ENCODE measurements at regions not wholly inside any gene's neighbourhood (a gene's known extent, or its start where the extent isn't known, plus 50 kb on each side); places are given as distances from the start of the nearest gene placed in this dataset.

DNA sequence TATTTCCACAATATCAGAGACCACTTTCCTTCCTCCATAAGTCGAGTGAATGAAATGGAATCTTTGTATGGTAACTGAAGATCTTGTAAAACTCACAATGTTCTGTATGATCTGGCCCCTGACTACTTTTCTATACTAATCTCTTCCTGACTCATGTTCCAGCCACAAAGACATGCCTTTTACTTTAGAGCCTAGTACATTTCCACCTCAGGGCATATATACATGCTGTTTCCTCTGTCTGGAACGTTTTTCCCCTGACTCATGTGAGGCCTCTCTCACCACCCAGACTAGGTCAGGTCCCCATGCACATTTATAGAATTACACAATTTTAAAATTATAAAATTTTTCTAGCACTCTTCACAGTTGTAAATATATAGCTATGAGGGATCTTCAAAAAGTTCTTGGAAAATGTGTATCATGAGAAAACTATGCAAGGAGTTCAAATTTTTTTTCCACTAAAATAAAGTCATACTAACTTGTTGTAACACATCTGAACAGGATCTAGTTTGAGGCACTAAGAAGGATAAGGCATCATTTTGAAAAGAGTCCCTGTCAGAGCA lies 208.8 kb downstream of the SH2D1A start:
- TF ChIP-seq, protein P1, sequence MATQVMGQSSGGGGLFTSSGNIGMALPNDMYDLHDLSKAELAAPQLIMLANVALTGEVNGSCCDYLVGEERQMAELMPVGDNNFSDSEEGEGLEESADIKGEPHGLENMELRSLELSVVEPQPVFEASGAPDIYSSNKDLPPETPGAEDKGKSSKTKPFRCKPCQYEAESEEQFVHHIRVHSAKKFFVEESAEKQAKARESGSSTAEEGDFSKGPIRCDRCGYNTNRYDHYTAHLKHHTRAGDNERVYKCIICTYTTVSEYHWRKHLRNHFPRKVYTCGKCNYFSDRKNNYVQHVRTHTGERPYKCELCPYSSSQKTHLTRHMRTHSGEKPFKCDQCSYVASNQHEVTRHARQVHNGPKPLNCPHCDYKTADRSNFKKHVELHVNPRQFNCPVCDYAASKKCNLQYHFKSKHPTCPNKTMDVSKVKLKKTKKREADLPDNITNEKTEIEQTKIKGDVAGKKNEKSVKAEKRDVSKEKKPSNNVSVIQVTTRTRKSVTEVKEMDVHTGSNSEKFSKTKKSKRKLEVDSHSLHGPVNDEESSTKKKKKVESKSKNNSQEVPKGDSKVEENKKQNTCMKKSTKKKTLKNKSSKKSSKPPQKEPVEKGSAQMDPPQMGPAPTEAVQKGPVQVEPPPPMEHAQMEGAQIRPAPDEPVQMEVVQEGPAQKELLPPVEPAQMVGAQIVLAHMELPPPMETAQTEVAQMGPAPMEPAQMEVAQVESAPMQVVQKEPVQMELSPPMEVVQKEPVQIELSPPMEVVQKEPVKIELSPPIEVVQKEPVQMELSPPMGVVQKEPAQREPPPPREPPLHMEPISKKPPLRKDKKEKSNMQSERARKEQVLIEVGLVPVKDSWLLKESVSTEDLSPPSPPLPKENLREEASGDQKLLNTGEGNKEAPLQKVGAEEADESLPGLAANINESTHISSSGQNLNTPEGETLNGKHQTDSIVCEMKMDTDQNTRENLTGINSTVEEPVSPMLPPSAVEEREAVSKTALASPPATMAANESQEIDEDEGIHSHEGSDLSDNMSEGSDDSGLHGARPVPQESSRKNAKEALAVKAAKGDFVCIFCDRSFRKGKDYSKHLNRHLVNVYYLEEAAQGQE (IDR thresholded peaks at IDR 0.05) = no peak
- TF ChIP-seq, protein P2, sequence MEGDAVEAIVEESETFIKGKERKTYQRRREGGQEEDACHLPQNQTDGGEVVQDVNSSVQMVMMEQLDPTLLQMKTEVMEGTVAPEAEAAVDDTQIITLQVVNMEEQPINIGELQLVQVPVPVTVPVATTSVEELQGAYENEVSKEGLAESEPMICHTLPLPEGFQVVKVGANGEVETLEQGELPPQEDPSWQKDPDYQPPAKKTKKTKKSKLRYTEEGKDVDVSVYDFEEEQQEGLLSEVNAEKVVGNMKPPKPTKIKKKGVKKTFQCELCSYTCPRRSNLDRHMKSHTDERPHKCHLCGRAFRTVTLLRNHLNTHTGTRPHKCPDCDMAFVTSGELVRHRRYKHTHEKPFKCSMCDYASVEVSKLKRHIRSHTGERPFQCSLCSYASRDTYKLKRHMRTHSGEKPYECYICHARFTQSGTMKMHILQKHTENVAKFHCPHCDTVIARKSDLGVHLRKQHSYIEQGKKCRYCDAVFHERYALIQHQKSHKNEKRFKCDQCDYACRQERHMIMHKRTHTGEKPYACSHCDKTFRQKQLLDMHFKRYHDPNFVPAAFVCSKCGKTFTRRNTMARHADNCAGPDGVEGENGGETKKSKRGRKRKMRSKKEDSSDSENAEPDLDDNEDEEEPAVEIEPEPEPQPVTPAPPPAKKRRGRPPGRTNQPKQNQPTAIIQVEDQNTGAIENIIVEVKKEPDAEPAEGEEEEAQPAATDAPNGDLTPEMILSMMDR (IDR thresholded peaks at IDR 0.05) = no peak
- TF ChIP-seq, protein P3, sequence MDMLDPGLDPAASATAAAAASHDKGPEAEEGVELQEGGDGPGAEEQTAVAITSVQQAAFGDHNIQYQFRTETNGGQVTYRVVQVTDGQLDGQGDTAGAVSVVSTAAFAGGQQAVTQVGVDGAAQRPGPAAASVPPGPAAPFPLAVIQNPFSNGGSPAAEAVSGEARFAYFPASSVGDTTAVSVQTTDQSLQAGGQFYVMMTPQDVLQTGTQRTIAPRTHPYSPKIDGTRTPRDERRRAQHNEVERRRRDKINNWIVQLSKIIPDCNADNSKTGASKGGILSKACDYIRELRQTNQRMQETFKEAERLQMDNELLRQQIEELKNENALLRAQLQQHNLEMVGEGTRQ (IDR thresholded peaks at IDR 0.05) = no peak
- TF ChIP-seq HOXA7 (CRISPR knock-in tag; IDR thresholded peaks at IDR 0.05) (no peak), POLR2A (IDR thresholded peaks at IDR 0.05; ENCODE audit: low read length) (no peak), HEYL (CRISPR knock-in tag; IDR thresholded peaks at IDR 0.05) (no peak), RFX5 (IDR thresholded peaks at IDR 0.05) (no peak), SREBF2 (IDR thresholded peaks at IDR 0.05) (no peak), MYC (IDR thresholded peaks at IDR 0.05; ENCODE audit: borderline replicate concordance, low read length) (no peak), FOSB (CRISPR knock-in tag; IDR thresholded peaks at IDR 0.05) (no peak)
- TF ChIP-seq, protein P4, sequence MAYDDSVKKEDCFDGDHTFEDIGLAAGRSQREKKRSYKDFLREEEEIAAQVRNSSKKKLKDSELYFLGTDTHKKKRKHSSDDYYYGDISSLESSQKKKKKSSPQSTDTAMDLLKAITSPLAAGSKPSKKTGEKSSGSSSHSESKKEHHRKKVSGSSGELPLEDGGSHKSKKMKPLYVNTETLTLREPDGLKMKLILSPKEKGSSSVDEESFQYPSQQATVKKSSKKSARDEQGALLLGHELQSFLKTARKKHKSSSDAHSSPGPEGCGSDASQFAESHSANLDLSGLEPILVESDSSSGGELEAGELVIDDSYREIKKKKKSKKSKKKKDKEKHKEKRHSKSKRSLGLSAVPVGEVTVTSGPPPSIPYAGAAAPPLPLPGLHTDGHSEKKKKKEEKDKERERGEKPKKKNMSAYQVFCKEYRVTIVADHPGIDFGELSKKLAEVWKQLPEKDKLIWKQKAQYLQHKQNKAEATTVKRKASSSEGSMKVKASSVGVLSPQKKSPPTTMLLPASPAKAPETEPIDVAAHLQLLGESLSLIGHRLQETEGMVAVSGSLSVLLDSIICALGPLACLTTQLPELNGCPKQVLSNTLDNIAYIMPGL (CRISPR knock-in tag; IDR thresholded peaks at IDR 0.05; ENCODE audit: borderline replicate concordance) = no peak
- TF ChIP-seq, protein P5, sequence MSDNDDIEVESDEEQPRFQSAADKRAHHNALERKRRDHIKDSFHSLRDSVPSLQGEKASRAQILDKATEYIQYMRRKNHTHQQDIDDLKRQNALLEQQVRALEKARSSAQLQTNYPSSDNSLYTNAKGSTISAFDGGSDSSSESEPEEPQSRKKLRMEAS (IDR thresholded peaks at IDR 0.05) = no peak

Measured in A549 (cell line).